Mesenchymal stem cell (in vitro differentiated cells and primary cell): ENCODE measurements at regions not wholly inside any gene's neighbourhood (a gene's known extent, or its start where the extent isn't known, plus 50 kb on each side); places are given as distances from the start of the nearest gene placed in this dataset.
A peak's percentile ranks its signal among the peaks of the same experiment; 100 is the strongest.

Experiments
- DNase-seq: peaks from one replicate; pipeline ENCODE4 v3.0.0-alpha.2; 2013
- H2AFZ ChIP-seq: one replicate; pipeline ENCODE4 v1.6.1; 2013; ENCODE audit warnings: low read depth, mild to moderate bottlenecking, control low read depth, inconsistent platforms, low read length, moderate library complexity
- H2AK5ac ChIP-seq: 2 replicates; pipeline ENCODE4 v1.6.1; 2013; ENCODE audit warnings: low read length, moderate library complexity, mild to moderate bottlenecking, inconsistent platforms; ENCODE audit not compliant: severe bottlenecking
- H2BK120ac ChIP-seq: one replicate; pipeline ENCODE4 v1.6.1; 2013; ENCODE audit warnings: low read depth, mild to moderate bottlenecking, inconsistent platforms, low read length, moderate library complexity
- H2BK12ac ChIP-seq, 2 experiments: one replicate each; pipeline ENCODE4 v1.6.1; 2013; ENCODE audit warnings: inconsistent platforms in 2 of 2, low read length in 2 of 2, mild to moderate bottlenecking in 2 of 2, moderate library complexity in 2 of 2, control low read depth in 1 of 2
- H2BK15ac ChIP-seq: one replicate; pipeline ENCODE4 v1.6.1; 2013; ENCODE audit warnings: mild to moderate bottlenecking, low read depth, inconsistent platforms; ENCODE audit not compliant: poor library complexity, severe bottlenecking
- H2BK5ac ChIP-seq: 2 replicates; pipeline ENCODE4 v1.6.1; 2013; ENCODE audit warnings: low read depth, mild to moderate bottlenecking, low read length, control low read depth, inconsistent platforms; ENCODE audit not compliant: poor library complexity, severe bottlenecking
- H3K14ac ChIP-seq, 2 experiments: one replicate each; pipeline ENCODE4 v1.6.1; 2013; ENCODE audit warnings: inconsistent platforms in 2 of 2, low read length in 2 of 2, control low read depth in 1 of 2, mild to moderate bottlenecking in 1 of 2, moderate library complexity in 1 of 2
- H3K18ac ChIP-seq, 2 experiments: one replicate each; pipeline ENCODE4 v1.6.1; 2013; ENCODE audit warnings: inconsistent platforms in 2 of 2, low read length in 2 of 2, control low read depth in 1 of 2, low read depth in 1 of 2, mild to moderate bottlenecking in 1 of 2
- H3K23ac ChIP-seq, 2 experiments: one replicate each; pipeline ENCODE4 v1.6.1; 2013; ENCODE audit warnings: inconsistent platforms in 2 of 2, low read length in 2 of 2, mild to moderate bottlenecking in 2 of 2, moderate library complexity in 2 of 2, control low read depth in 1 of 2
- H3K27ac ChIP-seq: 2 replicates; pipeline ENCODE4 v1.5.1; 2013; ENCODE audit warnings: mild to moderate bottlenecking, moderate library complexity, low read length, control low read depth, inconsistent platforms; ENCODE audit not compliant: poor library complexity, severe bottlenecking
- H3K27me3 ChIP-seq, 2 experiments: 2 replicates each; pipeline versions ENCODE4 v1.6.1 to v1.7.0; 2013; ENCODE audit warnings: low read length in 2 of 2, mild to moderate bottlenecking in 2 of 2, moderate library complexity in 2 of 2, control low read depth in 1 of 2, inconsistent platforms in 1 of 2; ENCODE audit not compliant: control insufficient read depth in 1 of 2, insufficient read depth in 1 of 2
- H3K36me3 ChIP-seq, 2 experiments: 2 replicates each; pipeline versions ENCODE4 v1.6.1 to v1.7.0; 2013; ENCODE audit warnings: low read length in 2 of 2, control low read depth in 1 of 2, inconsistent platforms in 1 of 2, low read depth in 1 of 2, mild to moderate bottlenecking in 1 of 2; ENCODE audit not compliant: insufficient read depth in 2 of 2, control insufficient read depth in 1 of 2
- H3K4ac ChIP-seq, 2 experiments: one replicate each; pipeline ENCODE4 v1.6.1; 2013; ENCODE audit warnings: inconsistent platforms in 2 of 2, low read length in 2 of 2, mild to moderate bottlenecking in 2 of 2, moderate library complexity in 2 of 2, control low read depth in 1 of 2, low read depth in 1 of 2
- H3K4me1 ChIP-seq: 2 replicates; pipeline ENCODE4 v1.6.1; 2013; ENCODE audit warnings: low read depth, low read length, control low read depth; ENCODE audit not compliant: control insufficient read depth, insufficient read depth
- H3K4me2 ChIP-seq: 2 replicates; pipeline ENCODE4 v1.6.1; 2013; ENCODE audit warnings: low read length, mild to moderate bottlenecking, inconsistent platforms; ENCODE audit not compliant: poor library complexity, severe bottlenecking
- H3K4me3 ChIP-seq, 2 experiments: 2 replicates each; pipeline versions ENCODE4 v1.5.1 to v1.7.0; 2013; ENCODE audit warnings: low read length in 2 of 2, mild to moderate bottlenecking in 2 of 2, control low read depth in 1 of 2, low read depth in 1 of 2; ENCODE audit not compliant: insufficient read depth in 1 of 2
- H3K79me1 ChIP-seq: replicated peaks from 2 replicates; pipeline ENCODE4 v1.6.1; 2013; ENCODE audit warnings: mild to moderate bottlenecking, control low read depth, low read length, inconsistent platforms; ENCODE audit not compliant: poor library complexity, severe bottlenecking
- H3K9ac ChIP-seq: 2 replicates; pipeline ENCODE4 v1.7.0; 2013; ENCODE audit warnings: mild to moderate bottlenecking, low read length, moderate library complexity
- H3K9me3 ChIP-seq: 2 replicates; pipeline ENCODE4 v1.7.0; 2013; ENCODE audit warnings: mild to moderate bottlenecking, low read length; ENCODE audit not compliant: control insufficient read depth
- H4K8ac ChIP-seq: one replicate; pipeline ENCODE4 v1.6.1; 2013; ENCODE audit warnings: inconsistent platforms, mild to moderate bottlenecking, low read length, moderate library complexity
- H4K91ac ChIP-seq: one replicate; pipeline ENCODE4 v1.6.1; 2013; ENCODE audit warnings: mild to moderate bottlenecking, low read length, inconsistent platforms
- WGBS: methylation state at CpG from one replicate; pipeline ENCODE4 v1.1.7; 2013; ENCODE audit warnings: mixed read lengths; 5-methylcytosine and 5-hydroxymethylcytosine counted together

DNA sequence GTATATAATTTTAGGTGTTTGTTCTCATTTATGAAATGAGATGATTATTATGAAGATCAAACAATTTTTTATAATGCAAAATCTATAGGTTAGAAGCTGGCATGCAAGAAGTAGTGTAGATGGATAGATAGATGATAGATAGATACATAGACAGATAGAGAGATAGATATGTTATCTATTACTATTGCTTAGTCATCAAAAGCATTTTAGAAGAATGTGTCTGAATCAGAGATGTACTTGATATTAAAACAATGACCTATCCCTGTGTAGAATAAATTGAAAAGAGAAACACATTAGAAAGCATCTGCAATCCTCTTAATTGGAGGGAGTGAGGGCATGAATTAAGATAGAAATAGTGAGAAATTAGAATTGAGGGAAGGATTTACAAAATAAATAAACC lies 436.2 kb upstream of the NXPH2 start:
- Histone ChIP-seq H4K8ac (no peak overlapping the region), H4K91ac (no peak overlapping the region), H2BK5ac (no peak overlapping the region)

GRCh38 chr2:139214801-139215200 lies 434.6 kb upstream of the NXPH2 start:
- H3K23ac ChIP-seq, result no peak overlapping the region
- peaks cover 1% of the 10 kb centered on the region for H3K4me1 ChIP-seq
- H3K36me3 ChIP-seq, result no peaks in the 10 kb centered on the region
- no peak overlapping the region for H2AK5ac ChIP-seq
- H2BK120ac ChIP-seq, result no peak overlapping the region
- no peak overlapping the region for H2BK15ac ChIP-seq
- WGBS, result 100% methylated on average over 2 of the region's 2 CpGs
- no peak overlapping the region for H3K4me2 ChIP-seq
- no peak overlapping the region for H3K4me3 ChIP-seq
- no peak overlapping the region for H3K14ac ChIP-seq
- no peaks in the 10 kb centered on the region for H3K9me3 ChIP-seq
- no peak overlapping the region for H3K18ac ChIP-seq
- no peak overlapping the region for H3K4ac ChIP-seq
- H3K9ac ChIP-seq, result no peak overlapping the region
- no peak overlapping the region for H2BK12ac ChIP-seq
- no peak overlapping the region for H2BK5ac ChIP-seq
- no peak overlapping the region for H4K91ac ChIP-seq
- no peak for DNase-seq
- H3K79me1 ChIP-seq, result no peaks in the 10 kb centered on the region
- H3K27ac ChIP-seq, result no peak overlapping the region
- no peaks in the 10 kb centered on the region for H3K27me3 ChIP-seq
- H4K8ac ChIP-seq, result no peak overlapping the region
- no peak overlapping the region for H2AFZ ChIP-seq

More for the DNA sequence above, 436.2 kb upstream of the NXPH2 start:
- no peak overlapping the region for H2AK5ac ChIP-seq
- no peak overlapping the region for H3K27ac ChIP-seq
- H3K27me3 ChIP-seq, result no peaks in the 10 kb centered on the region
- no peaks in the 10 kb centered on the region for H3K36me3 ChIP-seq
- H3K79me1 ChIP-seq, result no peaks in the 10 kb centered on the region
- no peak overlapping the region for H3K4me3 ChIP-seq
- H3K4ac ChIP-seq, result no peak overlapping the region
- no peak overlapping the region for H3K18ac ChIP-seq
- peaks cover 1% of the 10 kb centered on the region for H3K4me1 ChIP-seq
- no peaks in the 10 kb centered on the region for H3K9me3 ChIP-seq
- H3K4me2 ChIP-seq, result no peak overlapping the region
- H3K14ac ChIP-seq, result no peak overlapping the region
- no peak overlapping the region for H2BK120ac ChIP-seq
- no peak overlapping the region for H3K9ac ChIP-seq
- H2BK12ac ChIP-seq, result no peak overlapping the region
- no peak overlapping the region for H2AFZ ChIP-seq
- no peak overlapping the region for H3K23ac ChIP-seq
- H2BK15ac ChIP-seq, result no peak overlapping the region
- DNase-seq, result no peak

DNA sequence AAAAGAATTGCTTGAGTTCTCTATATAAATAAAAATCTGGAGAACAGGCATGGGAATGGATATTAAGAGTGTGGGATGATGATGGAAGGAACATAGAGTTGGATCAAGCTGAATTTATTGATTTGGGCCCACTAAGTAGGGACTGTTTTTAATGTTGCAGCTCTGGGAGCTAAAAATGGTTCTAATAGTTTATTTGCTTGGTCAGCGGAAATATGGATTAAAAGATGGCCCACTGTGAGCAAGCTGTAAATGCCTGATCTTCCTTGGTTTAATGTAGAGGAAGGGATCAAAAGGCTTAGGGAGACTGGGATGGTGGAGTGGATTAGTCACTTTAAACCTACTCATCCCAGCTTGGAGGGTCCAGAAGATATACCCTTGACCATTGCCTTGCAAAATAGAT lies 429.4 kb upstream of the NXPH2 start:
- Histone ChIP-seq H3K4me1 (peaks cover under 1% of the 10 kb centered on the region), H3K9ac (no peak overlapping the region), H3K36me3 (no peaks in the 10 kb centered on the region), H4K91ac (no peak overlapping the region), H2AFZ (no peak overlapping the region), H3K18ac (no peak overlapping the region), H2BK5ac (no peak overlapping the region), H2BK15ac (no peak overlapping the region), H2BK120ac (no peak overlapping the region), H4K8ac (no peak overlapping the region), H3K14ac (no peak overlapping the region), H3K27ac (no peak overlapping the region), H3K79me1 (no peaks in the 10 kb centered on the region), H3K9me3 (no peaks in the 10 kb centered on the region), H3K27me3 (no peaks in the 10 kb centered on the region), H2BK12ac (no peak overlapping the region), H2AK5ac (no peak overlapping the region), H3K23ac (no peak overlapping the region), H3K4me2 (no peak overlapping the region), H3K4ac (no peak overlapping the region), H3K4me3 (no peak overlapping the region)
- WGBS, result 100% methylated on average over 1 of the region's 1 CpG
- no peak for DNase-seq

DNA sequence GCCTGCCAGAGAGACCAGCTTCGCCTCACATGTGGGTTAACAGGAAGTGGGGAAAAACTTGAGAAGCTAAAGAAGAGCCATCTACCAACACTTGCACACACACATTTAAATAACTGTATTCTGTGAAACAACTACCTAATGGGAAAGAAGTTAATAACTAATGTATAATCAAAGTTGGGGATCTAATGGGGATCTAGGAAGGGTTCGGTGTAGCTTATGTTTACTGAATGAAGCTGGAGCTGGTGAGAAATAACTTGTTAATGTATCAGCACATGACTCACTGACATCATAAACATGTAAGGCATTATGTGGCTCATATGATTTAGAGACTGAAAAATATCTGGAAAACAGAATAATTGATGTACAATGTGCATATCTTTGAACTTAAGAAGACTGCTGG lies 421.3 kb upstream of the NXPH2 start:
- Histone ChIP-seq H3K79me1 (no peaks in the 10 kb centered on the region), H3K27me3 (no peaks in the 10 kb centered on the region), H4K91ac (no peak overlapping the region), H2BK15ac (no peak overlapping the region), H2AK5ac (no peak overlapping the region), H3K14ac (no peak overlapping the region), H3K27ac (no peak overlapping the region), H3K23ac (no peak overlapping the region), H3K4me2 (no peak overlapping the region), H3K9me3 (no peaks in the 10 kb centered on the region), H3K4me1 (peaks cover 2% of the 10 kb centered on the region), H4K8ac (no peak overlapping the region), H2BK120ac (no peak overlapping the region), H3K36me3 (no peaks in the 10 kb centered on the region), H2AFZ (no peak overlapping the region), H3K4me3 (no peak overlapping the region), H2BK12ac (no peak overlapping the region), H2BK5ac (no peak overlapping the region), H3K4ac (no peak overlapping the region), H3K9ac (no peak overlapping the region), H3K18ac (no peak overlapping the region)
- no CpG with 5 or more reads among the region's 2 CpGs for WGBS
- peak; percentile 2 for DNase-seq
